NCI-H1417 treated with DMSO at 0.1 percent for 48 hours (cell line): ENCODE measurements at regions not wholly inside any gene's neighbourhood (a gene's known extent, or its start where the extent isn't known, plus 50 kb on each side); places are given as distances from the start of the nearest gene placed in this dataset.

Experiments used
- DNase-seq: peaks from one replicate; lab custom pipeline; 2025; lab: John Stamatoyannopoulos, UW

GRCh38 chr2:18253686-18254197, 306.7 kb downstream of the RDH14 start:
- DNase-seq = no peak

DNA sequence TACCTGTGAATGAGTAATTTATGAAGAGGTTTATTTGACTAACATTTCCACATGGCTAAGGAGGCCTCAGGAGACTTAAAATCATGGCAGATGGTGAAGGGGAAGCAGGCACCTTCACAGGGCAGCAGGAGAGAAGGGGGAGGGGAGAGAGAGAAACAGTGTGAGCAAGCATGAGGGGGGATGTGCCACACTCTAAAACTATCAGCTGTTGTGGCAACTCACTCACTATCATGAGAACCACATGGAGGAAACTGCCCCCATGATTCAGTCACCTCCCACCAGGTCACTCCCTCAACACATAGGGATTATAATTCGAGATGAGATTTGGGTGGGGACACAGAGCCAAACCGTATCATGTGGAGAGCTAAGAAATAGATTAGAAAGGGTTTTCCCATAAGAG, 309.0 kb downstream of the RDH14 start:
- DNase-seq = no peak

DNA sequence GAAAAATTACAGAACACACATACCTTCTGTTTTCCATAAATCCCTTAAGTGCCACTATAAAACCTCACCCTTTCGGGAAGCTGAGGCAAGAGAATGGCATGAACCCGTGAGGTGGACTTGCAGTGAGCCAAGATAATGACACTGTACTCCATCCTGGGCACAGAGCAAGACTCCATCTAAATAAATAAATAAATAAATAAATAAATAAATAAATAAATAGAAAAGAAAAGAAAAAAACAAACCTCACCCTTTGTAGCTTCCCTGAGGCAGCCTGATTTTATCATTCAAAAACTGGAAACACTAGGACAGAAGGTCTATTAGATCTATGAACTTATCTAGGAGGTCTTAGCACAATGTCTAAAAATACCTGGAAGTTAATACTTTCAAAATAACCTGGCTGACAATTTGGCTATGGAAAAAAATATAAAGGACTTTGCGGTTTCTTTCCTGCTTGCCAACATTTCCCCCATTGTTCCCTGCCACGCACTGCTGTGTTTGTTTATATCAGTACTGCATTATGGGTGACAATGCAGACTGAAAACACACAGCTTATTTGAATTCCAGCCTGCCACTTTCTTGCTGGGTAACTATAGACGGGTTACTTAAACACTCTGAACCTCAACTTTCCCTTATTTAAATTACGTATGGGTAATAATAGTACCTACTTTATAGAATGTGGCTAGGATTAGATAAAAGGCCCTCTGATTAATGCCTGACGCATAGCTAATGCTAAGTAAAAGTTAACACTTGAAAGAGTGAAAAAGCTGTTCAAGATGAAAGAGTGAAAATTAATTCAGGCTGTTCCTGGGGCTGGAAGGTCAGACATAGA, 313.0 kb downstream of the RDH14 start:
- no peak for DNase-seq

DNA sequence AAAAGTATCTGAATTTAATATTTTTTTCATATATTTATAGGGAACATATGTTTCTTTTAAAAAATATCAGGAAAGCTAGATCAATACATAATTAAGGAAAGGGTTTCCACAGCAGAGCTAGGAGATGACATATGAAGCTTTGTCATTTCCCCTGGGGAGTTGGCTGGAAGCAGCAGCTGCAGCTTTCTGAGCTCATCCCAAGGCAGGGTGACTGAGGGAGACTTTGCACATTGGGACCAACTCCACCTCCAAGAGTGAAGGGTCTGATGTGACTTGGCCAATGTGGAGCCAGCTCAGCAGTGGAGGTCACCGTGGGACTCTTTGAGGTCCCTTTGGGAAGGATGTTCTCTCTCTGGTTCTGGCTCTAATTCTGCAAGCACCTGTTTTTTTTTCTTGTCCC, 315.1 kb downstream of the RDH14 start:
- DNase-seq = no peak

DNA sequence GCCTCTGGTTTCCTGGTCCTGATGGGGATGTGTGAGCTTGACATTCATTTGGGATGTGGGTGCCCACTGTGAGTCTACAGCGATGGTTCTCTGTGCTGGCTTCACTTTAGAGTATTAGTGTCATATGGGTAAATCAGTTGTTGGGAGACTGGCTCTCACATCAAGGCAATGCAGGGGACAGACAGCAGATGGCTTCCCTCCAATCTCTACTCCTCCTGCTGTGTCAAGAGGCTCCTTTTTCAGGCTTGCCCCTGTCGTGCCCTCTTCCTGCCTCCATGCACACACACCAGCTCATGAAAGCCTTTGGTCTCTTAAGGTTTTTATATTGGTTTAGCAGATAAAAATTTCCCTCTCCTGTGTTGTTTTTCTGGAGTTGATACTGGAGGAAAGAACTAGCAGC, 315.6 kb downstream of the RDH14 start:
- no peak for DNase-seq

GRCh38 chr2:18243816-18244215, 316.6 kb downstream of the RDH14 start:
- no peak for DNase-seq

DNA sequence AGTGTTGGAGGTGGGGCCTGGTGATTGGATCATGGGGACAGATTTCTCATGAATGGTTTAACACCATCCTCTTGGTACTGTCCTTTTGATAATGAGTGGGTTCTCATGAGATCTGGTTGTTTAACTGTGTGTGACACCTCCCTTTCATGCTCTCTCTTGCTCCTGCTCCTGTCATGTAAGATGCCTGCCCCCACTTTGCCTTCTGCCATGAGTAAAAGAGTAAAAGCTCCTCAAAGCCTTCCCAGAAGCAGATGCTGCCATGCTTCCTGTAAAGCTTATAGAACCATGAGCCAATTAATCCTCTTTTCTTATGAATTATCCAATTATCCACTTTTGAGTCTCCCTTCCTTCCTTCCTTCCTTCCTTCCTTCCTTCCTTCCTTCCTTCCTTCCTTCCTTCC, 317.7 kb downstream of the RDH14 start:
- no peak for DNase-seq

DNA sequence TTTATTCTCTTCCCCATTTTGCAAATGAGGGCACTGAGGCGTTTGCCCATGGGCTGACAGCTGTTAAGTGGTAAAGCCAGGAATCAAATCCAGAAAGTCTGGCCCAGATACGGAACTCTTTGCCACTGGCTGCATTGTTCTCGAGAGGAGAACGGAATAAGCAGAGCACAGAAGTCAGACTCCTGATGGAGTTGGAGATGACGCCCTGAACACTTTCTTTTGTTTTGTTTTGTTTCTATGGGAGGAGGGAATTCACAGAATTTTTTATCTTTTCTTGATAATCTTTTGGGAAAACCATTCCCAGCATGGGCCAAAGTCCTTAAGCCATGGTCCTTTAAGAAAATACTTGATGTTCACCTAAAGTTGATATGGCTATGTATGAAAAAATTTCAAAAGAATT, 322.2 kb downstream of the RDH14 start:
- DNase-seq = no peak

- DNase-seq = no peak
Measured at GRCh38 chr2:18237298-18237697, 323.2 kb downstream of the RDH14 start.

DNA sequence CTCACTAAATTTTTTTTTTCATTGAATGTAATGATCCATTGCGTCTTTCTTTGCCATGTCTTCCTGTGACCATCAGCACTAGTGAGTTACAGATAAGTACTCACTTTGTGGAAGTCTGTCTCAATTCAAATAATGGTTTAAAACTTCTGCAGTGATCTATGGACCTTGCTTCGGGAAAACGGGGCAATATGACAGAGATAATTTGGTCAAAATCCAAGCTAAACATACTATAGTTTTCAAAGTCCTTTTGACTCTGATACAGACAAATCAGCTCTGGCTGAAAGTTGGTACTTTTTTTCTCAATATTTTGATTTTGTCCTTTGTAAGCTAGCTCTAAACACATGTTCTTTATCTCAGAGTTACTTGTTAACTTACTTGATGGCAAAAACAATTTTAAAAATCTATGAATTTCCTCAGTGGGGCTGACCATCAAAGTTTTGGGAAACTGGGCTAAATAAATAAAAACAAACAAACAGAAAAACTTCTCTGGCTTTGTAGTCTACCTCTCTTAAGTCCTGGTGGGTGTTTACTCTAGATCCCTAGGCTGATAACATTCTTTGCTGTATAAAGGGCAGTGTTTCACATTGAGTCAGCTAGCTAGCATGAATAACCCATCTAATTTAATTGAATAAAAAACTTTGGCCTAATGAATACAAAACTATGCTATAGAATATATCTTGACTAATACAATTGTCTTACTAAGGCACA, 327.6 kb downstream of the RDH14 start:
- no peak for DNase-seq

DNA sequence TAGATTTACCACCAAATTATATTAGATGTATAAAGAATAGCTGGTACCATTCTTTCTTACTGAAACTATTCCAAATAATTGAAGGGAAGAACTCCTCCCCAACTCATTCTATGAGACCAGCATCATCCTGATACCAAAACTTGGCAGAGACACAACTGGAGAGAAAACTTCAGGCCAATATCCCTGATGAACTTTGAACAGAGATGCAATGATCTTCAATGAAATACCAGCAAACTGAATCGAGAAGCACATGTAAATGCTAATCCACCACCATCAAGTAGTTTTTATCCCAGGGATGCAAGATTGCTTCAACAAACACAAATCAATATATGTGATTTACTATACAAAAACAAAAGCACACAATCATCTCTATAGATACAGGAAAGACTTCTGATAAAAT, 329.8 kb downstream of the RDH14 start:
- DNase-seq = no peak

- DNase-seq = no peak
Measured at GRCh38 chr2:18219676-18220075, 340.8 kb downstream of the RDH14 start.

DNA sequence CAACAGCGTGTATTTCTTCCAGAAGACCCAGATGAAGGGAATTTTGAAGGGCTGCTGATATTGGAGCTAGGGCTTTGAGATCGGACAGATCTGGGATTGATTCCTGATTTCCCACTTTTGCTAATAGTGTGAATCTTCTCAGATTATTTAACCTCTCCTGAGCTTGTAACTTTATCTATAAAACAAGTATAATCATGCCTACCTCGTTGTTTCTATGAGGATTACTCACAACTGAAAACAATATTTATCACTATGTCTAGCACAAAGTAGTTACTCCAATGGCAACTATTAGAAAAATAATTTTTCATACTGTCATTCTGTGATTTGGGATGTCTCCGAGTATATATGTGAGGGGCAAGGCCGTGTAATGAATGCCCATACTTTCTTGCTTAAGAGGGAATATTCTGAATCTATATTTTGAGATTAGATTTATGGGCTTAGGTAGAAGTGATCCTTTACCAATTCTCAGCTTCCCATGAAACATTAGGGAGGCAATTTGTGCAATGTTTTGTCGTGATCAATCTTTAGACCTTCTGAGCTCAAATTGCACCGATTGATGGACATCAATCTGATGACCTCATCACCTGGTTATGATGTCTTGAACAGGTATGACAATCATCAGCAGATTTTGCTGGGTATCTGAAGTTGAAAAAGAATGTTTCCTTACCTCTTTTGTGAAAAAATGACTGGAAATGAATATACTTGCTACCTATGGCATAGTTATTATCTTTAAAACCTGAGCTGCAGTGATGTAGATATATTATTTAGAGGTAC, 339.9 kb downstream of the KCNS3 start:
- no peak for DNase-seq

GRCh38 chr2:18214936-18215335, 336.5 kb downstream of the KCNS3 start:
- no peak for DNase-seq

GRCh38 chr2:18213986-18214385, 335.5 kb downstream of the KCNS3 start:
- no peak for DNase-seq

- DNase-seq = no peak
Measured at GRCh38 chr2:18209934-18210639, 331.6 kb downstream of the KCNS3 start.

DNA sequence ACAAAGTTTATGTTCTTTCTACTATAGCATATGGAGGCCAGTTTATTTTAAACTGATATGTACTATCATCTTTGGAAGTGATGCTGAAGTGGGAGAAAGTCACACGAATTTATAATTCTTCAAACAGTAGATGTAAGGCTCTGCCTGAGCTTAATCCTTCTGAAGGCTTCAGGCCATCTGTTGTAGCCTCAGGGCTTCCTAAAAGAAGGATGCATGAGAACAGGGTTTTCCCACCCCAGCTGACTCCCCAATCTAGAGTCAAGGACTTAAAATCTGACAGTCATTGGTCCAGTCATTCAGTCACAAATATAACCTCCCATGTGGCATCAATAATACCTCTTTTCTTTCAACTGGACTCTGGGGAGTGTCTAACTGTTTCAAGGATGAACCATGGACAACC, 330.5 kb downstream of the KCNS3 start:
- no peak for DNase-seq

DNA sequence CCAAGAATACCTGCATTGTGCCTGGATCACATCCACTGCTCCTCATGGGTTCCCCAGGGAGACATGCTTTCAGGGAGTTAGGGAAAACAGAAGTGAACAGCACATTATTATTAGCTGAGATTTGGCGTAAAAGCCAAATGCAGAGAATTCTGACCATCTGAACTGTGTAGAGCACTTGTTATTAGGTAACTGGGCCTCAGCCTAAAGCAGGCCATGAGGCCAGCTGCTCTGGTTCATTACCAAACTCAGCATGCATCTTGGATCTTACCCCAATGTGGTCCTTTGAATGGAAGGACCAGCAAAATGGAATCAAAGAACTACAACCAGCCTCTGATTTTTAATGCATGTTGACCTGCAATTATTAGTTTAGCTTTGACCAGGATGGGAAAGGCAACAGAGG, 322.3 kb downstream of the KCNS3 start:
- no peak for DNase-seq

GRCh38 chr2:18198677-18199076, 320.2 kb downstream of the KCNS3 start:
- no peak for DNase-seq

- DNase-seq = no peak
Measured at GRCh38 chr2:18194161-18194560, 315.7 kb downstream of the KCNS3 start.

- DNase-seq = no peak
Measured at GRCh38 chr2:18186816-18187613, 308.5 kb downstream of the KCNS3 start.
